Glutamatergic neuron (in vitro differentiated cells): ENCODE measurements at regions not wholly inside any gene's neighbourhood (a gene's known extent, or its start where the extent isn't known, plus 50 kb on each side); places are given as distances from the start of the nearest gene placed in this dataset.

Experiments
- DNase-seq: peaks from one replicate; pipeline ENCODE4 v3.0.0; 2022
- H3K27ac Mint-ChIP-seq: one replicate; pipeline ENCODE4 v1.8.0; 2020; ENCODE audit warnings: mild to moderate bottlenecking, mixed read lengths, inconsistent platforms; ENCODE audit not compliant: unreplicated experiment
- H3K27me3 Mint-ChIP-seq: one replicate; pipeline ENCODE4 v1.8.0; 2020; ENCODE audit warnings: mild to moderate bottlenecking, moderate library complexity, mixed read lengths, inconsistent platforms; ENCODE audit not compliant: unreplicated experiment
- H3K36me3 Mint-ChIP-seq: one replicate; pipeline ENCODE4 v1.8.0; 2020; ENCODE audit warnings: mild to moderate bottlenecking, mixed read lengths, inconsistent platforms; ENCODE audit not compliant: unreplicated experiment
- H3K4me1 Mint-ChIP-seq: one replicate; pipeline ENCODE4 v1.8.0; 2020; ENCODE audit warnings: mild to moderate bottlenecking, low read depth, mixed read lengths, inconsistent platforms; ENCODE audit not compliant: unreplicated experiment
- H3K4me3 Mint-ChIP-seq: one replicate; pipeline ENCODE4 v1.8.0; 2020; ENCODE audit warnings: mild to moderate bottlenecking, mixed read lengths, inconsistent platforms; ENCODE audit not compliant: unreplicated experiment
- H3K9me3 Mint-ChIP-seq: one replicate; pipeline ENCODE4 v1.8.0; 2020; ENCODE audit warnings: mild to moderate bottlenecking, moderate library complexity, mixed read lengths, inconsistent platforms; ENCODE audit not compliant: unreplicated experiment
- TF ChIP-seq, protein P1 (sequence below): fragments of 200-600 bp; sonication (generic); IDR thresholded peaks from one replicate; pipeline ENCODE4 v1.5.0; 2021; ENCODE audit not compliant: partially characterized antibody, unreplicated experiment

DNA sequence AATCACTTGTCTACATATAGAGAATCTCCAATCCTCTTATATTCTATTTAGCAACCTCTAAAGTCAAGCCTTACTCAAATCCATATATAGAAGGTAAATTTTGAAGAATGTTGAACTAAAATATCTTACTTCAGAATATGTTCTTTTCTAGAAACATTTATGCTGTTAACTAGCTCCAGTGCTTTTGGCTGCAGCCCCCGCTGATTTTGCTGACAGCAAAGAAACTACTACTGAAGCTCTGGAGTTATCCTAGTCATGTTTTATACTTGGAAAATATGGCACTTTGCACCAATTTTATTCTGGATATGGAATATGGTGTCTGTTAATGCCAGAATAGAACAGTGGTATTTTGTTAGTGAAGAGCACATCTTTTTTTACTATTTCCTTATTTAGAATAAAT is 212.4 kb upstream of the FSIP2 start:
- H3K4me1 Mint-ChIP-seq: peaks cover under 1% of the 10 kb centered on the region
- peaks cover under 1% of the 10 kb centered on the region for H3K27me3 Mint-ChIP-seq
- no peak overlapping the region for H3K27ac Mint-ChIP-seq
- H3K4me3 Mint-ChIP-seq: no peak overlapping the region
- DNase-seq: no peak
- TF ChIP-seq, protein P1, sequence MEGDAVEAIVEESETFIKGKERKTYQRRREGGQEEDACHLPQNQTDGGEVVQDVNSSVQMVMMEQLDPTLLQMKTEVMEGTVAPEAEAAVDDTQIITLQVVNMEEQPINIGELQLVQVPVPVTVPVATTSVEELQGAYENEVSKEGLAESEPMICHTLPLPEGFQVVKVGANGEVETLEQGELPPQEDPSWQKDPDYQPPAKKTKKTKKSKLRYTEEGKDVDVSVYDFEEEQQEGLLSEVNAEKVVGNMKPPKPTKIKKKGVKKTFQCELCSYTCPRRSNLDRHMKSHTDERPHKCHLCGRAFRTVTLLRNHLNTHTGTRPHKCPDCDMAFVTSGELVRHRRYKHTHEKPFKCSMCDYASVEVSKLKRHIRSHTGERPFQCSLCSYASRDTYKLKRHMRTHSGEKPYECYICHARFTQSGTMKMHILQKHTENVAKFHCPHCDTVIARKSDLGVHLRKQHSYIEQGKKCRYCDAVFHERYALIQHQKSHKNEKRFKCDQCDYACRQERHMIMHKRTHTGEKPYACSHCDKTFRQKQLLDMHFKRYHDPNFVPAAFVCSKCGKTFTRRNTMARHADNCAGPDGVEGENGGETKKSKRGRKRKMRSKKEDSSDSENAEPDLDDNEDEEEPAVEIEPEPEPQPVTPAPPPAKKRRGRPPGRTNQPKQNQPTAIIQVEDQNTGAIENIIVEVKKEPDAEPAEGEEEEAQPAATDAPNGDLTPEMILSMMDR: no peak
- peaks cover 6% of the 10 kb centered on the region for H3K9me3 Mint-ChIP-seq
- H3K36me3 Mint-ChIP-seq: peaks cover 13% of the 10 kb centered on the region

DNA sequence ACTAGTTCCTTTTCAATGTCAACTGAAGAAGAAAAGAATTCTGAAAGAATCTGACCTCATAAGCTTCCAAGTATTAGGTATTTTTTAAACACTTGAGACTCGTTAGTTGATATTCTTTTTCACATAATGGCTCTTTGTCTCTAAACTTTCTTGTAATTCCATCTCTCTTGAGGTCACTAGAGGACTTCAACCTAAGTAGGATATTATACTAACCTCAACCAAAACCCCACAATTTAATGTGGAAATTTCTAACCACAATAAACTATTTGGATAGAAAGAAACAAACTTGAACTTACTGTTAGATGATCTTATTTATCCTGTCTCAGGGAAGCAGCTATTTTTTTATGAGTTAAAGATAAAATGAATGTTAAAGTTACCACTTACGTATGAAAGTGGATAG is 206.9 kb upstream of the FSIP2 start:
- Mint-ChIP-seq H3K4me3 (no peak overlapping the region), H3K27me3 (no peaks in the 10 kb centered on the region), H3K27ac (no peak overlapping the region), H3K4me1 (no peaks in the 10 kb centered on the region), H3K36me3 (peaks cover 13% of the 10 kb centered on the region), H3K9me3 (peaks cover 2% of the 10 kb centered on the region)
- TF ChIP-seq, protein P1: no peak
- DNase-seq: no peak

DNA sequence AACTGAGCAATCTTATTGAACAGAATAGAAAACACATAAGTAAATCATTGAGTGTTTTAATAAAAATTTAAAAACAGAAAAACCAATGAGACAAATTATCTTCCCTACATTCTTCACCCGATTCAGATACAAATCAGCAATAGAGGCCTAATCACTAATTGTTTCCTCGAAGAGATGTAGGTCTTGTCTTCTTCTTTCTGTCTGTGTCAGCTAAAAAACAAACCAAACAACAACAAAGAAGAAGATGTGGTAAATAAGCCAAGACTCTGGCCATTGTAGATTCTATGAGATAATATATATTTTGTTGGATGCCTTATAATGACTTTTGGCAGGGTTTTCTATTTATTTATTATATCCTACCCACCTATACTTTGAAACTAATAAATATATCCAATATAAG is 200.9 kb upstream of the FSIP2 start:
- Mint-ChIP-seq H3K27me3 (no peaks in the 10 kb centered on the region), H3K4me3 (no peak overlapping the region), H3K36me3 (no peaks in the 10 kb centered on the region), H3K4me1 (peaks cover 4% of the 10 kb centered on the region), H3K9me3 (no peaks in the 10 kb centered on the region), H3K27ac (no peak overlapping the region)
- TF ChIP-seq, protein P1: no peak
- no peak for DNase-seq

DNA sequence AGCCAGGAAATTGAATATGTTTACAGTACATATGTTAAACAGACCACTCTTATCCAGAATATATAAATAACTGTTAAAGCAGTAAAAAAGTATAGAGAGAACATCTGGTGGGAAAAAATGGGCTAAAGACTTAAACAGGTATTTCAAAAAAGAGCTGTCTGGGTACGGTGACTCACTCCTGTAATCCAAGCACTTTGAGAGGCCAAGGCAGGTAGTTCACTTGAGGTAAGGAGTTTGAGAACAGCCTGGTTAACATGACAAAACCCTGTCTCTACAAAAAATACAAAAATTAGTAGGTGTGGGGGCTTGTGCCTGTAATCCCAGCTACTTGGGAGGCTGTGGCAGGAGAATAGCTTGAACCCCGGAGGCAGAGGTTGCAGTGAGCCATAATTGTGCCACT is 171.4 kb upstream of the FSIP2 start:
- TF ChIP-seq, protein P1: no peak
- H3K27ac Mint-ChIP-seq: no peak overlapping the region
- DNase-seq: no peak
- H3K4me3 Mint-ChIP-seq: no peak overlapping the region
- no peaks in the 10 kb centered on the region for H3K36me3 Mint-ChIP-seq
- H3K9me3 Mint-ChIP-seq: peaks cover 2% of the 10 kb centered on the region
- peaks cover 2% of the 10 kb centered on the region for H3K27me3 Mint-ChIP-seq
- H3K4me1 Mint-ChIP-seq: no peaks in the 10 kb centered on the region

DNA sequence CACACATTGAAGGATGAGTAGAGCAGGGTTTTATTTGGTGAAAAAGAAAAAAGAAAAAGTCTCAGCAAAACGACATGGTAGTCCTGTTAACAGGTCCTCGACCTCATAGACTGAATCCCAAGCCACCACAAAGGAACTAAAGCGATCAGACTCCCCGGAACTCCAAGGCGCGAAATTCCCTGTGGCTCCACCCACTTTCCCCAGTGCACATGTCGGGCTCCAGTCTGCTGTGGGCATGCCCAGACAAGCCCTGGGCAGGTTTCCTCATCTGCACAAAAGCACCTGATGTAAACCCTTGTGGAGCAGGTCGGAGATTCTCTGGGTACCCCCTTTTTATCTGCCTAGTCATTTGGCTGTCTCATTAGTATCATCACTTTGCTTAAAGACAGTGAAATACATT is 170.7 kb upstream of the FSIP2 start:
- no peak overlapping the region for H3K4me3 Mint-ChIP-seq
- H3K27me3 Mint-ChIP-seq: peaks cover 2% of the 10 kb centered on the region
- H3K4me1 Mint-ChIP-seq: no peaks in the 10 kb centered on the region
- peaks cover 2% of the 10 kb centered on the region for H3K9me3 Mint-ChIP-seq
- TF ChIP-seq, protein P1: no peak
- no peak for DNase-seq
- peak overlapping the region; percentile 44 for H3K27ac Mint-ChIP-seq
- no peaks in the 10 kb centered on the region for H3K36me3 Mint-ChIP-seq
